Endometrial microvascular endothelial cells (primary cell): ENCODE measurements at regions not wholly inside any gene's neighbourhood (a gene's known extent, or its start where the extent isn't known, plus 50 kb on each side); places are given as distances from the start of the nearest gene placed in this dataset.

Source experiments
- in situ Hi-C: cut with HindIII; loops from 2 replicates; pipeline ENCODE4 v1.10.0; 2017; ENCODE audit warnings: low sequenced_read_pairs, low pct_unique_long_range_greater_than_20kb; ENCODE audit errors: inconsistent ontology term

DNA sequence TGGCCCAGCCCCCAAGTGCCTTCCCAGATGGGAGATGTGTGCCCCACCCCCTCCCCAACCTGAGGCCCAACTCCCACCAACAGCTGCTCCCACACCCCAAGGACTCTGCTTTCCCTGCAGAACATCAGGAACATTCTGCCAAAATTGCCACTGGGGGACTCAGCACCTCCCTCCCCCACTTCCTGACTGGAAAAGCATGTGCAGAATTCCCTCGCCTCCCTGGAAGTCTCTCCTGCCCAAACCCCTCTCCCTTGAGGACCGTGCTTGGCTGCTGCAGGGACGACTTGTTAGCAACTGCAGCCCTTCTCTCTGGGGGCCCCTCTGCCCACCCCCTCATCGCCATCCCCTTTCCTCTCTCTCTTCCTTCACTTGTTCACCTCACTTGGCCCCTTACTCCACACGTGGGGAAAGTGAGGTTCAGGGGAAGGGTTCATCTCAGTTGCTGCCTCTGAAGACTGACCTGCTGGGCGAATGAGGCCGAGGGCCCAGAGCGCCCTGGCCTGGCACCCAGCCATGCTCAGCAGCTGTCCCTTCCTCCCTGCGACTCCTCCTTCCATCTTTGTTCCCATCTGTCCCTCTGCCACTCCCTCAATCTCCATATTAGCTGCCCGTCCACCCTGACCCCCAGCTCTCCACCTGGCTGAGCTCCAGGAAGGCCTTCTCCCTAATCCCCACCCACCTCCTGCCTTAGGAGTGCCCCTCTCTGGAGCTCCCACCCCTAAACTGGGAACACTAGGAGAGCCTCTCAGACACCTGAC lies 105.1 kb downstream of the CHST1 start:
- in situ Hi-C loops = no loop called here

- in situ Hi-C loops = no loop called here
Measured at GRCh38 chr11:45556851-45557707, 108.3 kb downstream of the CHST1 start.

- in situ Hi-C loops = no loop called here
Measured at GRCh38 chr11:45554230-45554967, 111.0 kb downstream of the CHST1 start.

DNA sequence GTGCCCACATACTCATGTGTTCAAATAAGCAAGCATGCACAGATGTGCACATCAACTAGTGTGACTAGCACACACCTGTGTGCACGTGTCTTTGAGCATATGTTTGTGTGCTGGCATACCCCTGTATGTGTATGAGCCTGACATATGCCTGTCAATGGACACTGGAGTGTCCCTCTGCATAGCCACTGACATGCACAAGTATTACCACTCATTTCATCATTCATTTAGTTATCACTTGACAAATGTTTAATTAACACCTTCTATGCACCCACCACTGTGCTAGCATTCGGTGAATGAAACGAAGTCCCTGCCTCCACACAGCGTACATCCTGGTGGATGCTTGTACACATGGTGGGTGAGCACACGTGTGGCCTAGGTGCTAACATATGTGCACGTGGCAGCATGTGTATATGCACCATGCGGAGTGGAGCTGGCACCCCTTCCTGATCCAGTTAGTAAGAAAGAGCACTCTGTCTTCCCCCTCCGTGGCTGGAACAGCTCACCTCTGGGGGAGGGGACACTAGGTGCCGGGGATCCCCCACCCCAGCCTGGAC lies 112.0 kb downstream of the CHST1 start:
- in situ Hi-C loops = no loop called here

GRCh38 chr11:45551191-45551713 lies 114.2 kb downstream of the CHST1 start:
- in situ Hi-C loops = no loop called here

GRCh38 chr11:45549257-45549656 lies 116.2 kb downstream of the CHST1 start:
- in situ Hi-C loops = no loop called here

GRCh38 chr11:45546366-45546765 lies 119.1 kb downstream of the CHST1 start:
- in situ Hi-C loops = no loop called here

DNA sequence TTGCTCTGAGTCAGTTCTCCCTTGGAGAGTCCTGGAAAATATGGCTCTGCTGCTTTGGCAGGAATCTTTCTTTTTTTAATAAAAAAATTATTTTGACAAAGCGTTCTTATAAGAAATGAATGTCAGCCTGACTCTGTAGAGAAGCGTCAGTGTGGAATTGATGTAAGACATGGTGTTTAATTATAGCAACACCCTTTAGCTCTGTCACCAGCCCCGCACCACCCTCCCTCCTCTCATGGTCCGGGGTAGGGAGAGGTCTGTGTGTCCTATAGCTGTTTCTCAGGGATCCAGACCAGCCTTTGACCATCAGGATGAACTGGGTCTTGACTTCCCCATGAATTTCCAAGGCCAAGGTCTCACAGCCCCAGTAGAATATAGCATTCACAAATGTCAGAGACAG lies 120.6 kb downstream of the CHST1 start:
- in situ Hi-C loops = no loop called here

DNA sequence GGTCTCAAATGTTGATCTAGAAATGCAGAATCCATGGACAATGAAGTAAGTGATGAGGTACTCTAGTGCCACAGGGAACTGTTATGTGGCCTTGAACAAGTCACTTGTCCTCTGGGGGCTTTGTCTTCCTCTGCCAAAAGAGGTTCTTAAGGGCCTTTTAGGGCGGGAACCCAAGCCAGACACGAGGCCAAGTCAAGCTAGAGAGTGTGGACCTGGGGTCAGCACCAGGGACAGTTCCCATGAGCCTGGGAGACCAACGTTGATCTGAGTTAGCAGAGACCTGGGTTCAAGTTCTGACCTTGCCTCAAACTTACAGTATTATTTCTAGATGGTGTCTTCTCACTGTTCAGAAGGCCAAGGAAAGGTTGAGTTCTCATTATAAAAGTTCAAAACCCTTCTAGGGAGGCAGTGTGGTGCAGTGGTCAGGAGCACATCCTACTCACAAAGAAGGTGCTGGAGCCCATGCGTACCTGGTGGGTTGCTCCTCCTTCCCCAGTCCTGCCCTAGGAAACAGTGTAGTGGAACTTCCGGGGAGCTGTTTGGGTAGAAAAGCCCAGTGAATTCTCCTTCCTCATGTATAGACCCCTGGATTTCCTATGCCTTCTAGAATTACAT lies 121.5 kb downstream of the CHST1 start:
- in situ Hi-C loops = no loop called here

DNA sequence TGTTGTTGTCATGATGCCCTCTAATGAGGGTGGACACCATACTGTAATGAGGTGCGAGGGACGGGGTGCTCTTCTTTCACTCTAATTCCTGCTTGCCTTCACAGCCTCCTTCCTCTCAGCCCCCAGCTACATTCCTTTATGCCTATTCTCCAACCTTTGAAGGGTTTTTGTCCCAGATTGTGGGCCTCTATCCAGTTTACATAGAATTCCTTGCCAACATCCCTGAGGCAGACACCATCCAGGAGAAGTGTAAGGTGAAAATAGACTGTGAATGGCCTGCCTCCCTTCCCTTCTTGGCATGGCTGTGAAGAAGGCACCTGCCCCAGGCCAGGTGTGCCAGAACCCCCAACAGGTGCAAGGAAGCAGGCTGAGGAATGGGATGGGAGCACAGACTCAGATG lies 122.3 kb downstream of the CHST1 start:
- in situ Hi-C loops = no loop called here

GRCh38 chr11:45541693-45542434 lies 123.6 kb downstream of the CHST1 start:
- in situ Hi-C loops = no loop called here

- in situ Hi-C loops = no loop called here
Measured at GRCh38 chr11:45538939-45539338, 126.5 kb downstream of the CHST1 start.

GRCh38 chr11:45538363-45538762 lies 127.1 kb downstream of the CHST1 start:
- in situ Hi-C loops = no loop called here

DNA sequence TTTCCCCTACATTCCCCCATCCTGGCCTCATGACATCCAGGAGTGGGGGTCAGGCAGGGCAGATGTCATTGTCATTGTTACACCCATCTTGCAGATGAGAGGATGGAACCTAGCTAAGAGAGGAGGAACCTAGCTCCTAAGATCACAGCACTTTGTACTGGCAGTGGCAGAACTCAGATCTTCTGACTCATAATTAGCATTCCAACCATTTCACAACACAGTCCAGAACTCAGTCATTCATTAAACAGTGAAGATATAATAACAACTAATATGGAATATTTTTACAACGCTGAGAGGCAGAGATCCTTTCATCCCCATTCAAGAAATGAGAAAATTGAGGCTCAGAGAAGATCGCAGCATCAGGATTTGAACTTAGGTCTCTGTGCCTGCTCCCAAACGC lies 127.8 kb downstream of the CHST1 start:
- in situ Hi-C loops = no loop called here

- in situ Hi-C loops = no loop called here
Measured at GRCh38 chr11:45535033-45535432, 130.4 kb downstream of the CHST1 start.

DNA sequence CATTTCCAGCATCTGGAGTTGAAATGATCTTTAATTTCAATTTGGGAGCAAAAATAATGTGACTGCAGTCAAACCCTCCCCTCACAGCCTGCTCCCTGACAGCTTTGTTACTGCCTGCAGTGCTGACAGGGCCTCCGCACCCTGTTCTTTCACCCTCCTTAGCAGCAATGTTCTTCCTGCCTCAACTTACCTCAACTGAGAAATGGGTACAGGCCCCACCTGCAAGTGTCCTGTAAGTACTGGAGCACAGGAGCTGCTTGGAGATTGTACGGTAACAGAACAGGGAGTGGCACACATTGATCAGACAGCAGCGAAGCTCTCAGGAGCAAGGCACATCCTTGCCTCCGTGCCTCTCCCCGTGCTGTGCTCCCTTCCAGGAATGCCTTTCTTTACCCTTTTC lies 131.3 kb downstream of the CHST1 start:
- in situ Hi-C loops = no loop called here

- in situ Hi-C loops = no loop called here
Measured at GRCh38 chr11:45532546-45532945, 132.9 kb downstream of the CHST1 start.

DNA sequence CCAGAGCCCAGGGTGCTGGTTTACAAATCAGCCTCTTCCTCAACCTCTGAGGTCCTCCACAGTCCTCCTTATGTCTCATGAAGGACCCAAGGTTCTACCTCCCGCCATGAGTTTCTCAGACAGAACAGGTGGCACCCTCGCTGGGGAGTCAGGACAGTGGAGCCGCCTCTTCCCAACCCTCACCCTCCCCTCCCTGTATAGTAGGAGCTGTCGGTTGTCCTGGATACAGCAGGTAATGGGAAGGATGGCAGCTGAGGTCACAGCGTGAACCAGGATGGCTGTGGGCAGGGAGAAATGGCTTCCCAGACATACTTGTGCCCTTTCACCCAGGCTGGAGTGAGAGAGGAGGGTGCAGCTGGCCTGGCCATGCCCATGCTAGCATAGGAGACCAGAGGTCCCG lies 134.6 kb downstream of the CHST1 start:
- in situ Hi-C loops = no loop called here
